DND-41 (cell line): ENCODE measurements at regions not wholly inside any gene's neighbourhood (a gene's known extent, or its start where the extent isn't known, plus 50 kb on each side); places are given as distances from the start of the nearest gene placed in this dataset.

Experiments
- ATAC-seq: fragments of 200-7000 bp; cut with Tn5 transposase; 3 replicates; pipeline ENCODE4 v1.9.1; 2021; ENCODE audit warnings: low read depth; ENCODE audit not compliant: insufficient read depth
- DNase-seq: peaks from one replicate; pipeline ENCODE4 v3.0.0-alpha.2; 2020
- H2AFZ ChIP-seq: 2 replicates; pipeline ENCODE4 v1.6.0; 2012; ENCODE audit warnings: low read depth, low read length
- H3K27ac ChIP-seq: 2 replicates; pipeline ENCODE4 v1.5.1; 2012; ENCODE audit warnings: low read length, inconsistent platforms
- H3K27me3 ChIP-seq: fragments of 200-600 bp; sonication (generic); 2 replicates; pipeline ENCODE4 v1.6.0; 2012; ENCODE audit warnings: low read length, mild to moderate bottlenecking, inconsistent platforms; ENCODE audit not compliant: insufficient read depth, poor library complexity
- H3K36me3 ChIP-seq: 2 replicates; pipeline ENCODE4 v1.5.1; 2012; ENCODE audit warnings: low read length, inconsistent platforms; ENCODE audit not compliant: insufficient read depth
- H3K4me1 ChIP-seq: 2 replicates; pipeline ENCODE4 v1.5.1; 2012; ENCODE audit warnings: mild to moderate bottlenecking, low read length; ENCODE audit not compliant: insufficient read depth
- H3K4me2 ChIP-seq: 2 replicates; pipeline ENCODE4 v1.6.0; 2012; ENCODE audit warnings: mild to moderate bottlenecking, moderate library complexity, low read length, inconsistent platforms; ENCODE audit not compliant: insufficient read depth
- H3K4me3 ChIP-seq, 2 experiments: fragments of 200-600 bp in 1 of 2; shearing (Covaris generic) in 1 of 2; 2 replicates each; pipeline ENCODE4 v1.5.1; 2012 to 2016; ENCODE audit warnings: inconsistent platforms in 2 of 2, low read length in 2 of 2, mild to moderate bottlenecking in 2 of 2, low read depth in 1 of 2, moderate library complexity in 1 of 2
- H3K79me2 ChIP-seq: 2 replicates; pipeline ENCODE4 v1.6.0; 2012; ENCODE audit warnings: low read length, inconsistent platforms; ENCODE audit not compliant: insufficient read depth
- H3K9ac ChIP-seq: 2 replicates; pipeline ENCODE4 v1.6.0; 2012; ENCODE audit warnings: low read depth, mild to moderate bottlenecking, inconsistent platforms, low read length, moderate library complexity
- H3K9me3 ChIP-seq: 2 replicates; pipeline ENCODE4 v1.5.1; 2012; ENCODE audit warnings: low read length, moderate library complexity, mild to moderate bottlenecking, inconsistent platforms; ENCODE audit not compliant: insufficient read depth, severe bottlenecking
- H4K20me1 ChIP-seq: 2 replicates; pipeline ENCODE4 v1.6.0; 2012; ENCODE audit warnings: low read length; ENCODE audit not compliant: insufficient read depth
- EZH2 ChIP-seq: IDR thresholded peaks from 3 replicates; pipeline ENCODE4 v1.6.1; 2012; ENCODE audit warnings: borderline replicate concordance, low read depth, mild to moderate bottlenecking, moderate library complexity, low read length, inconsistent platforms; ENCODE audit not compliant: severe bottlenecking
- TF ChIP-seq, protein P1 (sequence below): IDR thresholded peaks from 2 replicates; pipeline ENCODE4 v1.5.1; 2012; ENCODE audit warnings: borderline replicate concordance, low read length, moderate library complexity, mild to moderate bottlenecking; ENCODE audit not compliant: poor library complexity, severe bottlenecking; ENCODE audit errors: extremely low read depth

DNA sequence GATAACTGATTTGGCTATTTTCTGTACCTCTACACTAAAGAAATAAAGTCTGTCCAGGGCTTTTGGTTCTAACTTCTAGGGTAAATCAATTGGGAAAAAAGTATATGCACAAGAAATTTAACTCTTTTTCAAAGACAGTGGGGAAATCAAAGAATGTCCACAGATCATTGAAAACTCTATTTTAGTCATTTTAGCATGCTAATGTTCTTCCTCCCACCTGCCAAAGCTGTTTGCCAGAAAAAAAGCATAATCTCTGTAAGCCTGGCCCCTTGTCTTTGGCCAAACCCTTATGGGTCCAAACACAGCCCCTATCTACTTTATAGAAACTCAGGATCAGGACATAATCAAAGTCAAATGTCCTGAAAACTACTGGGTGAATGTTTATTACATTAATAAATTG is 302.2 kb upstream of the ESRRG start:
- no peak overlapping the region for H3K4me2 ChIP-seq
- H3K36me3 ChIP-seq = no peaks in the 10 kb centered on the region
- H3K27me3 ChIP-seq = no peaks in the 10 kb centered on the region
- ATAC-seq = no peak
- H3K79me2 ChIP-seq = no peaks in the 10 kb centered on the region
- no peak for TF ChIP-seq EZH2
- TF ChIP-seq, protein P1, sequence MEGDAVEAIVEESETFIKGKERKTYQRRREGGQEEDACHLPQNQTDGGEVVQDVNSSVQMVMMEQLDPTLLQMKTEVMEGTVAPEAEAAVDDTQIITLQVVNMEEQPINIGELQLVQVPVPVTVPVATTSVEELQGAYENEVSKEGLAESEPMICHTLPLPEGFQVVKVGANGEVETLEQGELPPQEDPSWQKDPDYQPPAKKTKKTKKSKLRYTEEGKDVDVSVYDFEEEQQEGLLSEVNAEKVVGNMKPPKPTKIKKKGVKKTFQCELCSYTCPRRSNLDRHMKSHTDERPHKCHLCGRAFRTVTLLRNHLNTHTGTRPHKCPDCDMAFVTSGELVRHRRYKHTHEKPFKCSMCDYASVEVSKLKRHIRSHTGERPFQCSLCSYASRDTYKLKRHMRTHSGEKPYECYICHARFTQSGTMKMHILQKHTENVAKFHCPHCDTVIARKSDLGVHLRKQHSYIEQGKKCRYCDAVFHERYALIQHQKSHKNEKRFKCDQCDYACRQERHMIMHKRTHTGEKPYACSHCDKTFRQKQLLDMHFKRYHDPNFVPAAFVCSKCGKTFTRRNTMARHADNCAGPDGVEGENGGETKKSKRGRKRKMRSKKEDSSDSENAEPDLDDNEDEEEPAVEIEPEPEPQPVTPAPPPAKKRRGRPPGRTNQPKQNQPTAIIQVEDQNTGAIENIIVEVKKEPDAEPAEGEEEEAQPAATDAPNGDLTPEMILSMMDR = no peak
- H3K9me3 ChIP-seq = no peaks in the 10 kb centered on the region
- no peaks in the 10 kb centered on the region for H3K4me1 ChIP-seq
- no peak overlapping the region for H3K27ac ChIP-seq
- no peak overlapping the region for H3K9ac ChIP-seq
- no peak for DNase-seq
- H2AFZ ChIP-seq = no peak overlapping the region
- H4K20me1 ChIP-seq = no peaks in the 10 kb centered on the region
- H3K4me3 ChIP-seq = no peak overlapping the region

DNA sequence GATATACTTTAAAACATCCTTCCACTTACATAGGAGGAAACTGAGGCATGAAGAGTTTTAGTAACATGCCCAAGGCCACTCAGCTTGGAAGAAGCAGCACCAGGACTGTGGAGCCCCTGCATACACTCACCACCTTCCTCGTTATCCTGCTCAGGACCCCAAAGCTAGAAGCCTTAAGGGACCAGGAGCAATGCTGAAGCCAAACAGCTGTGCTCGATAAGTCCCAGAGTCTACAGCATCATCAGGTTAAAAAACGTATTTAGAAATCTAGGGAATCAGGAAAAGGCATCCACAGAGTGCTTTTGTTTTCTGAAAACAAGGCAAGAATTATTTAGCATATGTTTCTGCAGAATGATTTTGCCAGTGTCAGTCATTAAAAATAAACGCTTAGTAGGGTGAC is 301.7 kb upstream of the ESRRG start:
- H3K4me2 ChIP-seq = no peak overlapping the region
- H4K20me1 ChIP-seq = no peaks in the 10 kb centered on the region
- no peaks in the 10 kb centered on the region for H3K36me3 ChIP-seq
- H3K4me3 ChIP-seq = no peak overlapping the region
- DNase-seq = no peak
- no peaks in the 10 kb centered on the region for H3K4me1 ChIP-seq
- no peak overlapping the region for H3K27ac ChIP-seq
- no peak for ATAC-seq
- no peak overlapping the region for H2AFZ ChIP-seq
- no peaks in the 10 kb centered on the region for H3K79me2 ChIP-seq
- TF ChIP-seq EZH2 = no peak
- TF ChIP-seq, protein P1 = no peak
- H3K27me3 ChIP-seq = no peaks in the 10 kb centered on the region
- H3K9ac ChIP-seq = no peak overlapping the region
- no peaks in the 10 kb centered on the region for H3K9me3 ChIP-seq

DNA sequence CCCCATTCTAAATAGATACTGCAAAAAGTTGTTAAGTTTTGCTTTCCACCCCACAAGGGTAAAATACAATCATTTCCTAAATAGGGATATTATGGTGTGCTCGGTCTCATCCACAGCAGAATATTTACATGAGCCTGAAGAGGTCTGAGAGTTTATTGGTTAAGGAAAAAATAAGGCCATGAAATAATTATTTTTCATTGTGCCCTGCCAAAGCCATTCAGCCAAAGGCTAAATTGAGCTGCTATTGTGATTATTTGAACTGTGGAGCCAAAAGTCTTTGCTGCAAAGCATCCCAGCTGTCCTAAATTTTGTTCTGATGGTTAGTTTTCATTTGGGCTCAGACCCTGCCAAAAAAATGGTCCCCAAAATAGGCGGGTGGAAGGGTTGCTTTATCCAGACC is 298.7 kb upstream of the ESRRG start:
- H3K4me1 ChIP-seq = no peaks in the 10 kb centered on the region
- no peaks in the 10 kb centered on the region for H3K9me3 ChIP-seq
- no peaks in the 10 kb centered on the region for H3K27me3 ChIP-seq
- TF ChIP-seq EZH2 = no peak
- TF ChIP-seq, protein P1 = no peak
- H3K9ac ChIP-seq = no peak overlapping the region
- DNase-seq = no peak
- H3K4me3 ChIP-seq = no peak overlapping the region
- H2AFZ ChIP-seq = no peak overlapping the region
- H3K36me3 ChIP-seq = no peaks in the 10 kb centered on the region
- no peak for ATAC-seq
- H3K79me2 ChIP-seq = no peaks in the 10 kb centered on the region
- no peak overlapping the region for H3K4me2 ChIP-seq
- H3K27ac ChIP-seq = no peak overlapping the region
- H4K20me1 ChIP-seq = no peaks in the 10 kb centered on the region

DNA sequence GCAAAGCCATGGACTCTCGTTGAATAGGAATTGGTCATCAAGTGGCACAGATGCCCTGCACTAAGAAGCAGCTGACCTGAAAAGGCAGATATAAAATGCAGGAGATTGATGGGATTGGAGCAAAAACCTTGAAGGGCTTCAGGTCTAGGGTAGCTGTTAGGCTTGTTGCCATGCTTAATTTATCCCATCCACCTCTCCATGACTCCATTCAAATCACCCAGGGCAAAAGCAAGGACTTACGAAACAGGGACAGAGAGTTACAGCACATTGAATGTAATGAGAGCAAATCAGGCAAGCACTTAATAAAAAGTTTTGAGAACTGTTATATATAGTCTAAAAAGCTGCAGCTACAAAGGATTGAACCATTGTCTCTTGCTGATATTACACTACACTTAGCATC is 298.2 kb upstream of the ESRRG start:
- ATAC-seq (no peak), DNase-seq (no peak)
- no peaks in the 10 kb centered on the region for H3K79me2 ChIP-seq
- H3K27me3 ChIP-seq = no peaks in the 10 kb centered on the region
- H3K9me3 ChIP-seq = no peaks in the 10 kb centered on the region
- H2AFZ ChIP-seq = no peak overlapping the region
- H4K20me1 ChIP-seq = no peaks in the 10 kb centered on the region
- TF ChIP-seq, protein P1 = no peak
- no peak for TF ChIP-seq EZH2
- H3K9ac ChIP-seq = no peak overlapping the region
- H3K4me3 ChIP-seq = no peak overlapping the region
- no peak overlapping the region for H3K4me2 ChIP-seq
- no peak overlapping the region for H3K27ac ChIP-seq
- no peaks in the 10 kb centered on the region for H3K36me3 ChIP-seq
- H3K4me1 ChIP-seq = no peaks in the 10 kb centered on the region
